HPDE6-E6E7 (cell line): ENCODE measurements at regions not wholly inside any gene's neighbourhood (a gene's known extent, or its start where the extent isn't known, plus 50 kb on each side); places are given as distances from the start of the nearest gene placed in this dataset.
"Not testable (repeated sequence)": the region's sequence is repeated elsewhere in the genome, so short reads cannot be mapped to it uniquely, and the experiment has no call there.

ENCODE experiments used
- DNase-seq: peaks from one replicate; pipeline ENCODE4 v3.0.0; 2011; ENCODE audit warnings: missing footprints; ENCODE audit errors: extremely low spot score

- no peak for DNase-seq
Measured at GRCh38 chr12:115811045-115811444, 466.4 kb downstream of the MED13L start.

GRCh38 chr12:115810122-115810901, 467.2 kb downstream of the MED13L start:
- DNase-seq: no peak

- no peak for DNase-seq
Measured at GRCh38 chr12:115806000-115806399, 471.5 kb downstream of the MED13L start.

GRCh38 chr12:115802767-115803166, 474.7 kb downstream of the MED13L start:
- DNase-seq: no peak

- DNase-seq: no peak
Measured at GRCh38 chr12:115801871-115802270, 475.6 kb downstream of the MED13L start.

- DNase-seq: no peak
Measured at GRCh38 chr12:115799610-115800009, 477.9 kb downstream of the MED13L start.

GRCh38 chr12:115798309-115798917, 479.1 kb downstream of the MED13L start:
- DNase-seq: no peak

- DNase-seq: no peak
Measured at GRCh38 chr12:115794659-115795081, 482.8 kb downstream of the MED13L start.

- DNase-seq: no peak
Measured at GRCh38 chr12:115791331-115791730, 486.2 kb downstream of the MED13L start.

GRCh38 chr12:115790526-115790925, 487.0 kb downstream of the MED13L start:
- DNase-seq: no peak

- DNase-seq: not testable (repeated sequence)
Measured at GRCh38 chr12:115786490-115786889, 491.0 kb downstream of the MED13L start.

GRCh38 chr12:115785548-115785947, 491.9 kb downstream of the MED13L start:
- no peak for DNase-seq

GRCh38 chr12:115776399-115776798, 501.1 kb downstream of the MED13L start:
- DNase-seq: no peak

- DNase-seq: no peak
Measured at GRCh38 chr12:115774148-115774895, 503.2 kb downstream of the MED13L start.

- DNase-seq: no peak
Measured at GRCh38 chr12:115771601-115772000, 505.9 kb downstream of the MED13L start.

GRCh38 chr12:115771065-115771464, 506.4 kb downstream of the MED13L start:
- DNase-seq: no peak

- DNase-seq: no peak
Measured at GRCh38 chr12:115770643-115771042, 506.9 kb downstream of the MED13L start.

GRCh38 chr12:115767916-115768315, 509.6 kb downstream of the MED13L start:
- no peak for DNase-seq

GRCh38 chr12:115763982-115764621, 513.4 kb downstream of the MED13L start:
- no peak for DNase-seq

- DNase-seq: no peak
Measured at GRCh38 chr12:115763376-115763775, 514.1 kb downstream of the MED13L start.

GRCh38 chr12:115762936-115763335, 514.6 kb downstream of the MED13L start:
- no peak for DNase-seq

- DNase-seq: no peak
Measured at GRCh38 chr12:115761784-115762183, 515.7 kb downstream of the MED13L start.
